ENCODE measurements at regions not wholly inside any gene's neighbourhood (a gene's known extent, or its start where the extent isn't known, plus 50 kb on each side); places are given as distances from the start of the nearest gene placed in this dataset.

DNA sequence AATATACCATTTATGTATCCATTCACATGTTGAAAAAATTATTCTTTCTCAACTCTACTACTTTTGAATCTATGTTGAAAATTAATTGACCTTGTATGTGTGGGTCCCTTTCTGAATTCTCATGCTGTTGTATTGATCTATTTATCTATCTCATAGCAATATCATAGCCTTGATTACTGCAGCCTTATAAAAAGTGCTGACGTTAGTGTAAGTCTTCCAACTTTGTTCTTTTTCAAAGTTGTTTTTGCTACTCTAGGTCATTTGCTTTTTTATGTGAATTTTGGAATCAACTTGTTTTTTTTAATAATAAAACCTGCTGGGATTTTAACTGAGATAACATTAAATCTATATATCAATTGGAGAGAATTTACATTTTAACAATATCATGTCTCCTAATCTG is 52.2 kb upstream of the PAX3 start:
- Histone ChIP-seq H3K4me3 (no peak overlapping the region), H3K27me3 (ENCODE audit: low read depth) (no peaks in the 10 kb centered on the region), H3K27ac (replicated peaks) (no peak overlapping the region), H3K36me3 (no peaks in the 10 kb centered on the region), H3K9me3 (replicated peaks) (peaks cover 21% of the 10 kb centered on the region), H3K4me1 (peaks cover 6% of the 10 kb centered on the region)
- no peak for DNase-seq
- intact Hi-C loops (cut with micrococcal nuclease): no loop called here
- TF ChIP-seq, protein P1, sequence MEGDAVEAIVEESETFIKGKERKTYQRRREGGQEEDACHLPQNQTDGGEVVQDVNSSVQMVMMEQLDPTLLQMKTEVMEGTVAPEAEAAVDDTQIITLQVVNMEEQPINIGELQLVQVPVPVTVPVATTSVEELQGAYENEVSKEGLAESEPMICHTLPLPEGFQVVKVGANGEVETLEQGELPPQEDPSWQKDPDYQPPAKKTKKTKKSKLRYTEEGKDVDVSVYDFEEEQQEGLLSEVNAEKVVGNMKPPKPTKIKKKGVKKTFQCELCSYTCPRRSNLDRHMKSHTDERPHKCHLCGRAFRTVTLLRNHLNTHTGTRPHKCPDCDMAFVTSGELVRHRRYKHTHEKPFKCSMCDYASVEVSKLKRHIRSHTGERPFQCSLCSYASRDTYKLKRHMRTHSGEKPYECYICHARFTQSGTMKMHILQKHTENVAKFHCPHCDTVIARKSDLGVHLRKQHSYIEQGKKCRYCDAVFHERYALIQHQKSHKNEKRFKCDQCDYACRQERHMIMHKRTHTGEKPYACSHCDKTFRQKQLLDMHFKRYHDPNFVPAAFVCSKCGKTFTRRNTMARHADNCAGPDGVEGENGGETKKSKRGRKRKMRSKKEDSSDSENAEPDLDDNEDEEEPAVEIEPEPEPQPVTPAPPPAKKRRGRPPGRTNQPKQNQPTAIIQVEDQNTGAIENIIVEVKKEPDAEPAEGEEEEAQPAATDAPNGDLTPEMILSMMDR (IDR thresholded peaks at IDR 0.05; ENCODE audit: borderline replicate concordance): no peak

DNA sequence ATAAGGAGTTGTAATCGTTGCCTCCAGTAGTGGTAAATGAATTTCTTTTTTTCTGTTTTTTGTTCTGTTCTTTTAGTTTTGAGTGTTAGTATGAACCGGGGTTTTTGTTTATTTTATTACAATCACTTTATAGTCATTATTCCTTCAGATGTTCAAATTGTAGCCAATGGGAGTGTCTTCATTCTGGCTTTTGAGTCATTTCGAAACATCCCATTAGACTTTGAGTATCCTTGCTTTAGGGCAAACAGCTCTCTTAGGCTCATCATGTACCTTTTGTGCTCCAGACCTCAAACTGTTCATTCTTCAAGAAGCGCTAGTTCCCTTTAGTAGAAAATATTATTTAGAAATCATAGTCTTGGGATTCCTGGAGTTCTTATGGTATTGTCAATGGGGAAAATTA is 54.2 kb upstream of the PAX3 start:
- Histone ChIP-seq H3K9me3 (replicated peaks) (peaks cover 21% of the 10 kb centered on the region), H3K27ac (replicated peaks) (no peak overlapping the region), H3K36me3 (no peaks in the 10 kb centered on the region), H3K27me3 (ENCODE audit: low read depth) (no peaks in the 10 kb centered on the region), H3K4me3 (no peak overlapping the region), H3K4me1 (peaks cover 6% of the 10 kb centered on the region)
- TF ChIP-seq, protein P1 (IDR thresholded peaks at IDR 0.05; ENCODE audit: borderline replicate concordance): no peak
- DNase-seq: no peak
- intact Hi-C loops (cut with micrococcal nuclease): no loop called here

DNA sequence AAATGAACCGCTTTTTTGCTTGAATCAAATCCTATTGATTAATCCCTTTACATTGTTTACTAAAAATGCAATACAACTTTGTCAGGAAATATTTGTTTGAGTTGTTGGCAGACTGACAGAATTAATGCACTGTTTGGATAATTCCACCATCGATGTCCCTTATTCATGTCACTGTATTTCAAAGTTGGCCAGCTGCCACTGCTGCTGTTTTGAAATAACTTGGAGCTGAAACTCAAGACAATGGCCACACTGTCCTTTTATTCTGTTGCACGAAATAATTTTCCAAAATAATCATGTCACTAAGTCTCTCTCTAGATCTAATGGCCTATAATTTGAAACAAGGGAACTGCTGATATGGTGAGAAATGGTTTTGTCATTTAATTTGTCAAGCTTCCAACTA is 55.2 kb upstream of the PAX3 start:
- intact Hi-C loops (cut with micrococcal nuclease): no loop called here
- Histone ChIP-seq H3K4me1 (peaks cover 6% of the 10 kb centered on the region), H3K9me3 (replicated peaks) (peaks cover 21% of the 10 kb centered on the region), H3K4me3 (no peak overlapping the region), H3K27me3 (ENCODE audit: low read depth) (no peaks in the 10 kb centered on the region), H3K27ac (replicated peaks) (no peak overlapping the region), H3K36me3 (no peaks in the 10 kb centered on the region)
- TF ChIP-seq, protein P1 (IDR thresholded peaks at IDR 0.05; ENCODE audit: borderline replicate concordance): no peak
- peak; percentile 24 for DNase-seq

DNA sequence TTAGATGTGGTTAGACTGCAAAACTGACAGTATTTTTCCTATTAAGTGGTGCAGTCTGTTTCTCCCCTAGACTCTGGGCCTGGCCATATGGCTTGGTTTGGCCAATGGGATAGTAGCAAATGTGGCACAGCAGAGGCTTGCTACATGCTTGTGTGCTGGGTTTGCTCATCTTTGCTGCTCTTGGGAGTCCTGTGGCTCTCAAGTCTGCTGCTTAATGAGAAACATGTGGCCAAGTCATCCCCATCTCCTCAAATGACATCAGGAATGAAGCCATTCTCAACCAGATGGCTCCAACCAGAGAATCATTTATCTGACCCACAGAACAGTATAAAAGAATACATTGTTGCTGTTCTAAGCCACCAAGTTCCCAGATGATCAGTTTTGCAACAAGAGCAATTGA is 57.1 kb upstream of the PAX3 start:
- H3K27me3 ChIP-seq (ENCODE audit: low read depth): no peaks in the 10 kb centered on the region
- H3K4me1 ChIP-seq: peaks cover 6% of the 10 kb centered on the region
- no peak overlapping the region for H3K27ac ChIP-seq (replicated peaks)
- no peak overlapping the region for H3K4me3 ChIP-seq
- H3K36me3 ChIP-seq: no peaks in the 10 kb centered on the region
- H3K9me3 ChIP-seq (replicated peaks): peaks cover 15% of the 10 kb centered on the region
- no peak for DNase-seq
- TF ChIP-seq, protein P1 (IDR thresholded peaks at IDR 0.05; ENCODE audit: borderline replicate concordance): no peak
- intact Hi-C loops (cut with micrococcal nuclease): no loop called here

DNA sequence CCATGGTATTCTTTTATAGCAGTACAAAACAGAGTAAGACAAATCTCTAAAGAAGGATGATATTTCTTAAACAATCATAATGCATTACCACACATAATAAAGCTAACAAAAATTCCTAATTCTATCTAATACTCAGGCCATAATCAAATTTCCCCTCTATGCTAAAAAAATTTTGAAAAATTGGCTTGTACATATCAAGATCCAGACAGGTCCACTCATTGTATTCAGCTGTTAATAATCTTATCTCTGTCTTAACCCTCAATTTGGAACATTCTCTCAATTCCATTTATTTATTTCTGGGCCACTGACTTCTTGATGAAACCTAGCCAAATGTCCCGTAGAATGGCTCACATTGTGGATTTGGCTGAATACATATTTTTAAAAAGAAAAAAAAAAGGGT is 59.1 kb upstream of the PAX3 start:
- Histone ChIP-seq H3K27me3 (ENCODE audit: low read depth) (no peaks in the 10 kb centered on the region), H3K9me3 (replicated peaks) (no peaks in the 10 kb centered on the region), H3K4me3 (no peak overlapping the region), H3K27ac (replicated peaks) (peak overlapping the region; percentile 25), H3K4me1 (peaks cover 11% of the 10 kb centered on the region), H3K36me3 (no peaks in the 10 kb centered on the region)
- TF ChIP-seq, protein P1 (IDR thresholded peaks at IDR 0.05; ENCODE audit: borderline replicate concordance): no peak
- intact Hi-C loops (cut with micrococcal nuclease): no loop called here
- DNase-seq: no peak

DNA sequence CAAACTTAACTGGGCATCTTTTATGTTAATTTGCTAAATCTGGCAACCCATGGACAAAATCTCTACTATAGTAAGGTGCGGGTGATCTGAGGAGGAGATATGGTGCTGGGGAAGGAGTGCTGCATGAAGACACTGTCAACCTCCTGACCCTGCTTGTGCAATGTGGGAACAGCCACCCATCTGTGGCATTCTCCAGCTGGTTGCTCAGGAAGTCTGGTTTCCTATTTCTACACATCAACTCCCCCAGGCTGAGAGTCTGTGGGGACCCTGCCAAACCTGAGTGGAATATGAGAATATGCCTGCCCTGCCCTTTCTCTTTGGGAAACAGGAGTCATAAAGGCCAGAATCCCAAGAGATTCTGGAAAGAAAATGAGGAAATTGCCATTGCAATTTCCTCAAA is 60.1 kb upstream of the PAX3 start:
- Histone ChIP-seq H3K36me3 (no peaks in the 10 kb centered on the region), H3K9me3 (replicated peaks) (no peaks in the 10 kb centered on the region), H3K27me3 (ENCODE audit: low read depth) (no peaks in the 10 kb centered on the region), H3K4me1 (peaks cover 11% of the 10 kb centered on the region), H3K27ac (replicated peaks) (peak overlapping the region; percentile 29), H3K4me3 (no peak overlapping the region)
- intact Hi-C loops (cut with micrococcal nuclease): no loop called here
- TF ChIP-seq, protein P1 (IDR thresholded peaks at IDR 0.05; ENCODE audit: borderline replicate concordance): no peak
- peak; percentile 37 for DNase-seq
